HG03432 (cell line): ENCODE measurements at regions not wholly inside any gene's neighbourhood (a gene's known extent, or its start where the extent isn't known, plus 50 kb on each side); places are given as distances from the start of the nearest gene placed in this dataset.
"Not testable (repeated sequence)": the region's sequence is repeated elsewhere in the genome, so short reads cannot be mapped to it uniquely, and the experiment has no call there.

ENCODE experiments used
- ATAC-seq: cut with Tn5 transposase; IDR thresholded peaks from one replicate; pipeline ENCODE4 v1.9.1; 2021; ENCODE audit warnings: mild to moderate bottlenecking, moderate library complexity; ENCODE audit not compliant: unreplicated experiment

GRCh38 chr4:12492730-12493393 lies 991.3 kb downstream of the RAB28 start:
- ATAC-seq, result no peak

- ATAC-seq, result no peak
Observed at GRCh38 chr4:12488672-12489071, 995.5 kb downstream of the RAB28 start.

DNA sequence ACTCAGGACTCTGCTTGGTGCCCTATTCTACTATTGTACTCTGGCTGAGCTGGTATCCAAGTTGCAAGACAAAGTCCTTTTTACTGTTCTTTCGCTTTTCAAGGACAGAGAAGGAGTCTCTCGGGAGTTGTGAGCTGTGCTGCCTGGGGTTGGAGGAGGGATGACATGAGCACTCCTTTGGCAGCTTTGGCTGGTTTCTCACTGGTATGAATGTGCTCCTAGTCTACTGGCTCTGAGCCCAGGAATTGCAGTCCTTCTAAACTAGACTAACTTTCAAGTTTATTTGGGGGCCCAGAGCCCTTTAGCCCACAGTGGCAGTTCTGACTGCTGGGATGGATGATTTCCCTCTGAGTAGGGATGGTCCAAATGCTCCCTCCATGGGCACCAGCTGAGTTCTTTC lies 997.1 kb downstream of the RAB28 start:
- no peak for ATAC-seq

DNA sequence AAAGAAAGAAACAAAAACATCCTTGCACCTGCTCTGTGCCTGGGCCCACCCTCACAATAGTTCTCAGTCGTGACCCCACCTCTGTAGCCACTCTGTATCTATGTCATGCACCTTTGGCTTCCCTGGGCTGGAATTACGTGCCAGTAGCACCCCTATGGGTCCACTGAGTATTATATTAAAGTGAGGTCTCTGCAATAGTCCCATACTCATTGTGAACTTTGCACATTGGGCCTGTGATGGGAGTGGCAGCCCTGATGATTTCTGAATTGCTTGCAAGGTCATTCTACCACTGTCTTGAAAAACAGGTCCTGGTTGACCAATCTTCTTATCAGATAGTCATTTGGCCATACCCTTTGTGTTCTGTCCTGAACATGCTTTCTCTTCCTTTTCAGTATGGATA lies 1012.1 kb downstream of the RAB28 start:
- ATAC-seq, result no peak

GRCh38 chr4:12471193-12471592 lies 1012.9 kb downstream of the RAB28 start:
- no peak for ATAC-seq

DNA sequence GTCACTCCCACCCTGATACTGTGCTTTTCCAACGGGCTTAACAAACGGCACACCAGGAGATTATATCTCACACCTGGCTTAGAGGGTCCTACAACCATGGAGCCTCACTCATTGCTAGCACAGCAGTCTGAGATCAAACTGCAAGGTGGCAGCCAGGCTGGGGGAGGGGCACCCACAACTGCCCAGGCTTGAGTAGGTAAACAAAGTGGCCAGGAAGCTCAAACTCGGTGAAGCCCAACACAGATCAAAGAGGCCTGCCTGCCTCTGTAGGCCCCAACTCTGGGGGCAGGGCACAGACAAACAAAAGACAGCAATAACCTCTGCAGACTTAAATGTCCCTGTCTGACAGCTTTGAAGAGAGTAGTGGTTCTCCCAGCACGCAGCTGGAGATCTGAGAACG lies 1022.6 kb downstream of the RAB28 start:
- not testable (repeated sequence) for ATAC-seq

DNA sequence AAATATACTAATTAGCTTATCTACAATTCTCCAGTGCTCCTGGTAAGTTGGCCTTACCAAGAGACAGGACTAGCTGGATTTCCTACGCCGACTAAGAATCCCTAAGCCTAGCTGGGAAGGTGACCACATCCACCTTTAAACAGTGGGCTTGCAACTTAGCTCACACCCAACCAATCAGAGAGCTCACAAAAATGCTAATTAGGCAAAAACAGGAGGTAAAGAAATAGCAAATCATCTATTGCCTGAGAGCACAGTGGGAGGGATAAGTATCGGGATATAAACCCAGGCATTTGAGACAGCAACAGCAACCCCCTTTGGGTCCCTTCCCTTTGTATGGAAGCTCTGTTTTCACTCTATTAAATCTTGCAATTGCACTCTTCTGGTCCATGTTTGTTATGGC lies 1025.0 kb downstream of the RAB28 start:
- ATAC-seq, result no peak

DNA sequence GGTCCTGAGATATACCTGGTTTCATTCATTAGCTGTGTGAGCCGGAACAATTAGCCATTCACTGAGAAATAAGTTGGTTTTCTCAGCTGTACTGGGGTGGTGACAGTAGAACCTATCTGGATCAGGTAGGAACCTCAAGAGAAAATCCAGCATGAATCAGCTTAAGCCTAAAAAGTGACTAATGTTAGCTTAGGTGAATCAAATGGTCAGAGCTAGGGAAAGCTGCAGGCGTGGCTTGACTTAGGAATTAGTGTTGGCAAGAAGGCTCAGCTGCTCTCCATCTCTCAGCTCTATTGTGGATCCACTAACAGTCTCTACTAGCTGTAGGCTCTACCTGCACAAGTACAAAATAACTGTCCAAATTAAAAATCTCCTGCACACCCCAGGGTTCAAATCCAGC lies 1025.5 kb downstream of the RAB28 start:
- ATAC-seq, result no peak

DNA sequence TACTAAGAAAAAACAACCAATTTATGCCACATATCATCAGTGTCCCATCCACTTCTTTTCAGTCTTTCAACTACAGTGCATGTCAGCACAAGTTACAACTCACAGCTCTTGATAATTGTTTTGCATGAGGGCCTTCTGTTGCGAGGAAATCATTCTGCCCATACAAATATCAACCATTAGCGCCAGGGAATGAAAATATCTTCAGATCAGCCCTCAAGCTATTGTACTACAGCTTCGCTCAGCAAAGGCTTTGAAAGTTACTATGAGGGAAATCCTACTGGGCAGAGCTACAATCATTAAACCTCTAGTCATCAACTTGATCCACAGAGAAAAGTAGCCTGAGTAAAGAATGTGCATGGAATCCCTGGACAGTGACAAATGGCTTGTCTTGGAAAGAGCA lies 1023.6 kb upstream of the HS3ST1 start:
- ATAC-seq, result no peak

DNA sequence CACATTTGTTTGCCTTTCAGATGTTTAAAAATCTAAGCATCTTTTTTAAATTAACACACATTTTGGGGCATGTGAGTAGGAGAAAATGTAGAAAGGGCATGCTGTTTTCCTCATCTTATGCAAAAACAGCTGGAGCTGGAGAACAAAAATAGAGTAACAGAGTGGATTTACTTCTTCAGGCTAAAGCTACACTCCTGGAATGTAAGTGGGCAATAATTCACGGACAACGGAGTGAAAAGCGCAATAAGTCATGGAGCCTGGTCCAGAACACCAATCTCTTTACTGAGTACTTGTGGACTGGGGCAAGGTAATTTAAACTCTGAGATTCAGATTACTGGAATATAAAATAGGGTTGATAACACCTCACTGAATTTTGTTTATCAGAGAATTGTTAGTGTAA lies 1018.8 kb upstream of the HS3ST1 start:
- no peak for ATAC-seq

- ATAC-seq, result no peak
Observed at GRCh38 chr4:12446657-12447185, 1018.0 kb upstream of the HS3ST1 start.

GRCh38 chr4:12446256-12446655 lies 1017.6 kb upstream of the HS3ST1 start:
- no peak for ATAC-seq

DNA sequence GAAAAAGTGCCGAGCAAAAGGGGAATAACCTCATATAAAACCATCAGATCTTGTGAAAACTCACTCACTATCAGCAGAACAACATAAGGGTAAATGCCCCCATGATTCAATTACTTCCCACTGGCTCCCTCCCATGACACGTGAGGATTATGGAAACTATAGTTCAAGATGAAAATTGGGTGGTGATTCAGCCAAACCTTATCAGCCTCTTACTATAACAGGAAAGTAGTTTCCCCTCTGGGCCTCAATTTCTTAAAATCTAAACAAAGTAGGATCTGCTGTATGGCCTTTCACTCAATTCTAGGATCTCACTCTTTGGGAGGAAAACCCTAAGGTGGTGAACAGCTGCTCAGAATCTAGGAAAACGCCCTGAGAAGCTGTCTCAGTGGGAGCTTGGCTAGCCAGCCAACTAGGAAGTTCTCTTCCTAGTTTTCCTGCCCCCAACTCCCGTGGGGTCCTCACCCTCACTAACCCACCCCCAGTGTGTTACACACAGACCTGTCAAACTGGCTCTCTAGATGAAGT lies 1017.1 kb upstream of the HS3ST1 start:
- no peak for ATAC-seq

DNA sequence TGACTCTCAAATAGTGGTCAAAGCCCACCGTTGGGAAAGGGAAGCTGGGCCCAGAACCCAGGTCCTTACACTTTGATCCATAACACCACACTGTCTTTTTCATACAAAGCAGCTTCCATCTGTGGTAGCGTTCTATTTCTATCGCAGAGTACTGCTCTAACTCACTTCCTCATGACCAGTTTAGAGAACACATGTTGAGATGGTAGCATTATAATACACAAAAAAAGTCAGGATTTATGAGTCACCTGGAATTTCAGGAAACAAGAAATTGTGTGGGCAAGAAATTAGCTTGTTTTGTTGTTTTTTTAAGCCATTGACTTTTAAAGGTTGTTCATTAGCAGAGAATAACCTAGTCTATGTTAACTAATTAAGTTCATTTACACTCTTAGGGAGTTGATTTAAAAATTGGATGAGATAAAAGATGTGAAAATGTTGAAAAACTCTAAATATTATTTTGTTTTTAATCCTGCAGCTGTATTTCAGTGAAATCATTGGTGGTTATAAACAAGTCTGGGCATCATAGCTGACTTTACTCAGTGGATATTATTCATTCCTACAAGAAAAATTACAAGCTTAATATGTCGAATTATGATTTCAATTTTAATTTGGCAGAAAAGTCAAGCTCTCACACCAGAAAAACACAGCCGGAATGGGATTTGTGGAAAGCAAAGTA lies 1011.1 kb upstream of the HS3ST1 start:
- ATAC-seq, result no peak

GRCh38 chr4:12431259-12431658 lies 1002.6 kb upstream of the HS3ST1 start:
- not testable (repeated sequence) for ATAC-seq

GRCh38 chr4:12421364-12421763 lies 992.7 kb upstream of the HS3ST1 start:
- ATAC-seq, result no peak

GRCh38 chr4:12416755-12417154 lies 988.1 kb upstream of the HS3ST1 start:
- ATAC-seq, result no peak

DNA sequence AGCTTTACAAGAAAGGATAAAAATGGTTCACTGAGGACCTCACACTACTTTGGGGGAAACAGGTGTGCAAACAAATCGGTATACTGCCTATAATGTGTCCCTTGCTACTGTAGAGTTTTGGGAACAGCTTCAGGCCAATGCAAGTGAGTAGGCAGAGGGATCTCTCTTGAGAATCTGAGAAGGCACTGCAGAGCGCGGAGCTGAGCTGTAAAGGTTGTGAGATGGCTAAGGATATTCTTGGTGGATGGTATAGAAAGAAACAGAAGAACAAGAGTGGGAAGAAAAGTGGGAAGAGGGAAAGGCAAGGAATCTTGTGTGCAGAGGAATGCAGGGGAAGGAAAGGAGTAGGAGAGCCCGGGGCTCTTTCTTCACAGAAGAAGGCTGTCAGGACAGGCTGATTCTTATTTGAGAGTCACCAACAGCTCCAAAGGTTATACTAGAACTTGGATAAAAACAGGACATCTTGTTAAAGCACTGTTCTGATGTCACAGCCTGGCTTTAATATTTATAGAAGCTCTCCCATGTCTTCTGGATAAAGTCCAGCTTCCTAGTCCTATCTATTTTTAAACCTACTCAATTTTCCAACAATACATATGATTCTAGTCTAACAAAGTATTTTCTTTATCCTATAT lies 985.6 kb upstream of the HS3ST1 start:
- ATAC-seq, result no peak

DNA sequence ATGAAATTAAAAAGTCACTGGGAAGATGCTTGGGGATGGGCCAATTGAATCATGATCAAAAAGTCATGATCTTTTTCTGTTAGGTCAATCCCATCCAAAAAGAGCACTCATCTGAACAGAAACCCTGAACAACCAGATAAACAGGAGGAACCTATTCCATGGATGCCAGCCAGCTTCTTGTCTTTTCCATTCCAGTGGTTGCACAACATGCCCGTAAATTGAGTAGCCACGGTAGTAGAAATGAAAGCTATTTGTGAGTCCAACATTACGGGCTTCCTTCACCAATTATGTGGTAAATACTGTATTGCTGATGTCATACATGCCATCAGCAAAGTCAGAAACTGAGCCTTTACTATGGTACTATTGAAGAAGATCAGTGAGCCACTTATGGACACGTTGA lies 982.4 kb upstream of the HS3ST1 start:
- no peak for ATAC-seq

GRCh38 chr4:12409507-12410190 lies 981.0 kb upstream of the HS3ST1 start:
- peak; percentile 43 for ATAC-seq

- ATAC-seq, result no peak
Observed at GRCh38 chr4:12408364-12408763, 979.7 kb upstream of the HS3ST1 start.
